GM12878 (cell line): ENCODE measurements at regions not wholly inside any gene's neighbourhood (a gene's known extent, or its start where the extent isn't known, plus 50 kb on each side); places are given as distances from the start of the nearest gene placed in this dataset.
"Not testable (repeated sequence)": the region's sequence is repeated elsewhere in the genome, so short reads cannot be mapped to it uniquely, and the experiment has no call there.

ENCODE experiments used
- ATAC-seq: fragments of 200-7000 bp; cut with Tn5 transposase; 3 replicates; pipeline ENCODE4 v1.9.1; 2020; ENCODE audit warnings: mild to moderate bottlenecking, moderate library complexity
- BruUV-seq: library from RNA; stranded (reverse); fragments of 400-500 nt; replicated peaks from 2 replicates; lab custom pipeline; 2021; lab: Mats Ljungman, UMichigan
- CTCF ChIA-PET: fragments of 300-600 bp; sonication (Branson Sonifier 250); formaldehyde crosslinking; extraction: SDS; loops from one replicate; lab custom pipeline; 2021; ENCODE audit warnings: inconsistent platforms; lab: Yijun Ruan, JAX
- POLR2A ChIA-PET: fragments of 350-600 bp; formaldehyde crosslinking; extraction: SDS; loops from one replicate; lab custom pipeline; 2021; ENCODE audit warnings: inconsistent platforms; lab: Charles Lee
- RAD21 ChIA-PET: fragments of 300-600 bp; sonication (Branson Sonifier 250); formaldehyde crosslinking; loops from one replicate; lab custom pipeline; 2023; ENCODE audit warnings: antibody characterized with exemption; ENCODE audit not compliant: unreplicated experiment; lab: Charles Lee
- SMC1A ChIA-PET: fragments of 300-600 bp; sonication (Branson Sonifier 250); formaldehyde crosslinking; loops from one replicate; lab custom pipeline; 2023; ENCODE audit not compliant: unreplicated experiment, uncharacterized antibody; lab: Charles Lee
- DNase-seq: peaks from one replicate; pipeline ENCODE4 v3.0.0-alpha.2; 2011; ENCODE audit warnings: low read depth, low spot score
- FAIRE-seq: peaks from 3 replicates; lab custom pipeline; 2011; peaks lifted over from hg19 to GRCh38; lab: Jason Lieb, UNC
- H2AFZ ChIP-seq: 2 replicates; pipeline ENCODE4 v1.6.0; 2011; ENCODE audit warnings: low read depth, low read length, control low read depth; ENCODE audit not compliant: control insufficient read depth
- H3K27ac ChIP-seq: 2 replicates; pipeline ENCODE4 v1.5.1; 2011; ENCODE audit warnings: control low read depth; ENCODE audit not compliant: control insufficient read depth, insufficient read depth
- H3K27me3 ChIP-seq, 2 experiments: replicated peaks in 1 of 2; 2 replicates each; pipeline versions ENCODE4 v1.6.0 to v1.6.1; 2011; ENCODE audit warnings: low read length in 1 of 2; ENCODE audit not compliant: control insufficient read depth in 2 of 2, insufficient read depth in 2 of 2
- H3K36me3 ChIP-seq, 2 experiments: 2 replicates each; pipeline ENCODE4 v1.5.1; 2011; ENCODE audit warnings: low read length in 1 of 2; ENCODE audit not compliant: control insufficient read depth in 2 of 2, insufficient read depth in 2 of 2
- H3K4me1 ChIP-seq: 2 replicates; pipeline ENCODE4 v1.6.1; 2011; ENCODE audit warnings: mild to moderate bottlenecking, low read length, moderate library complexity, mixed read lengths; ENCODE audit not compliant: control insufficient read depth, insufficient read depth
- H3K4me2 ChIP-seq: 2 replicates; pipeline ENCODE4 v1.6.0; 2011; ENCODE audit warnings: control low read depth; ENCODE audit not compliant: control insufficient read depth, insufficient read depth
- H3K4me3 ChIP-seq: fragments of 200-600 bp; sonication (generic); 2 replicates; pipeline ENCODE4 v1.5.1; 2016
- H3K79me2 ChIP-seq: 2 replicates; pipeline ENCODE4 v1.6.0; 2011; ENCODE audit warnings: low read length; ENCODE audit not compliant: control insufficient read depth, insufficient read depth
- H3K9ac ChIP-seq: 2 replicates; pipeline ENCODE4 v1.8.0; 2011; ENCODE audit warnings: low read length, control low read depth, mixed read lengths; ENCODE audit not compliant: control insufficient read depth, insufficient read depth
- H3K9me3 ChIP-seq: replicated peaks from 3 replicates; pipeline ENCODE4 v1.5.1; 2011; ENCODE audit warnings: mild to moderate bottlenecking, low read length; ENCODE audit not compliant: control insufficient read depth, insufficient read depth
- H4K20me1 ChIP-seq: 2 replicates; pipeline ENCODE4 v1.6.0; 2011; ENCODE audit not compliant: control insufficient read depth, insufficient read depth
- WGBS: methylation state at CpG from one replicate; pipeline ENCODE4 v1.1.6; 2016; ENCODE audit warnings: low lambda C conversion rate; ENCODE audit not compliant: insufficient replicate concordance, insufficient coverage; ENCODE audit errors: missing lambda C conversion rate; 5-methylcytosine and 5-hydroxymethylcytosine counted together
- in situ Hi-C: fragments of 300-500 bp; cut with MboI; formaldehyde crosslinking; loops from 9 replicates; pipeline ENCODE4 v1.14.3; 2018; ENCODE audit warnings: mixed read lengths
- intact Hi-C: fragments of 100-400 bp; cut with micrococcal nuclease; formaldehyde crosslinking; loops from one replicate; pipeline ENCODE4 v1.14.2; 2022; ENCODE audit not compliant: unreplicated experiment

DNA sequence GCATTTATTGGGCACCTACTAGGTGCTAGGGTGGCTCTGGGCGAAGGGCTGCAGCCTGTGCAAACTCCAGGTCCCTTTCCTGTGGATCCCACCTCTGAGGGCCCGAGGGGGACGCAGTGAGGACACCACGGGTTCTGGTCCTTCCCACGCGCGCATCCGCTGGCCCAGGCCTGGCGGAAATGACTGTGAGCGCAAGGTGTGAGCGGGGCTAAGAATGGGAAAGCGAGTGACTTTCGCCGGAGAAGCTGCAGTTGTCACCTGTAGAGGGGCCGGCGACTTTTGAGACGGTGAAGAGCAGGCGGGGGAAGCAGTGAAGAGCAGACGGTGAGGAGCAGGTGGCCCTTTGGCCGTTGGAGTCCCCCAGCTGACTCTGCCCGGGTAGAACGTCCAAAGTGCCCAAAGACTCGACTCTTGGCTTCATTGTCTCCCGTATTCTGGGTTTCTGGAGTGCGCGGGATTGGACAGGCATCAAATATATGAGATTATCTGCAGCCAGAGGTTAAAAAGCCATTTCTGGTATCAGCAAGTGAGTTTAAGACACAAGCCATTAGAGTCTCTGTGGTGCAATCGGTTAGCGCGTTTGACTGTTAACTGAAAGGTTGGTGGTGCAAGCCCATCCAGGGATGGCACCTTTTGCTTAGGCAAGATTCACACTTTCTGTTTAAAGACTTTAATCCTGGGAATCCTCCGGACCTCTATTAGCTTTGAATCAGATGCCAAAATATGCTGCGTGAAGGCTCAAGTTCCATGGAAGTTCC, 55.4 kb downstream of the PPIAL4C start:
- H3K4me3 ChIP-seq, POLR2A ChIA-PET, in situ Hi-C loops, RAD21 ChIA-PET, H3K27ac ChIP-seq, H4K20me1 ChIP-seq, H3K79me2 ChIP-seq, FAIRE-seq, SMC1A ChIA-PET, intact Hi-C loops, H3K36me3 ChIP-seq, H3K9me3 ChIP-seq, CTCF ChIA-PET, ATAC-seq, DNase-seq, H2AFZ ChIP-seq, BruUV-seq, H3K9ac ChIP-seq, H3K4me2 ChIP-seq, H3K27me3 ChIP-seq, H3K4me1 ChIP-seq: not testable (repeated sequence)
- WGBS, result 94% methylated on average over 16 of the region's 31 CpGs

DNA sequence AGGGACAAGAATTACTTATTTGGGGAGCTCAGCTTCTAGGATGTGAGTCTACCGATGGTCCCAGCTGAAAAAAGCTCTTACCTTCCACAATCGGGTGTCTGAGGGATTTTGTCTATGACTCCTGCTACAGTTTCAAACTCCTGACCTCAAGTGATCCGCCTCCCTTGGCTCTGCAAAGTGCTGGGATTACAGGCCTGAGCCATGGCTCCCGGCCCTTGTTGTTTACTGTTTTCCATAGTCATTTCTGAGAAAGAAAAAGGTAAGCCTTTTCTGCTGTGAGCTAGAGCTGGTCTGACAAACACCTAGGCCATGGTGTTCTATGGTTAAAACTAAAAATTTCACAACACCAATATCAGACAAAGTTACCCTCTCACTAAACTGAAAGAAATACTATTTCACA, 57.5 kb downstream of the PPIAL4C start:
- H3K4me3 ChIP-seq, H3K27ac ChIP-seq, in situ Hi-C loops, H3K9ac ChIP-seq, H3K36me3 ChIP-seq, intact Hi-C loops, H3K4me1 ChIP-seq, H3K79me2 ChIP-seq, H4K20me1 ChIP-seq, CTCF ChIA-PET, FAIRE-seq, H3K9me3 ChIP-seq, RAD21 ChIA-PET, ATAC-seq, H3K27me3 ChIP-seq, SMC1A ChIA-PET, BruUV-seq, DNase-seq, H2AFZ ChIP-seq, H3K4me2 ChIP-seq, POLR2A ChIA-PET: not testable (repeated sequence)
- WGBS, result 88% methylated on average over 4 of the region's 4 CpGs
